ENCODE measurements at regions not wholly inside any gene's neighbourhood (a gene's known extent, or its start where the extent isn't known, plus 50 kb on each side); places are given as distances from the start of the nearest gene placed in this dataset.

DNA sequence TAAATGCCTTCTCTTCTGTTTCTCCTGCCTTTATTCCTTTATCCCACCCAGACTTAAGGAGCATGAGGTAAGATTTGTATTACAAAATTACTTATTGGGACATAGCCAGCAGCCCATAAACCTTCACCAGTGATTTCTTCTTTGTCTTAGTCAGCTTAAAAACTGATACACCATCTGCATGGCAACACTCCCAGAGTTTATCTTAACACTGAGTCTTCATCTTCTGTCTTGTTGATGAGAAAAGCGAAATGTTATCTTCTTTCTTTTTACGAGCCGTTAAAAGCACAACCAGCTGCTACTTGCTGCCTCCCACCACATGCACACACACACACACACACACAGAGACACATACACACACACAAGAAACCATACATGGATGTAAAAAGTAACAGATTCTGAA lies 116.7 kb downstream of the VCY start:
- no peaks in the 10 kb centered on the region for H3K4me1 ChIP-seq (ENCODE audit: insufficient read depth, low read length, poor library complexity, severe bottlenecking)
- H3K27ac ChIP-seq (ENCODE audit: low read depth, low read length, poor library complexity, severe bottlenecking) = no peak overlapping the region
- intact Hi-C loops (cut with micrococcal nuclease; ENCODE audit: unreplicated experiment) = no loop called here
- H2AFZ ChIP-seq (ENCODE audit: low read length) = no peak overlapping the region
- no TSS peak for BruUV-seq (replicated peaks)
- H3K4me2 ChIP-seq (ENCODE audit: low read length) = no peak overlapping the region
- H3K79me2 ChIP-seq (ENCODE audit: insufficient read depth, low read depth, low read length) = no peaks in the 10 kb centered on the region
- no peak for DNase-seq (ENCODE audit: low spot score)
- H4K20me1 ChIP-seq (ENCODE audit: insufficient read depth, low read length) = no peaks in the 10 kb centered on the region
- H3K36me3 ChIP-seq (ENCODE audit: insufficient read depth, low read length) = no peaks in the 10 kb centered on the region
- no peak overlapping the region for H3K4me3 ChIP-seq (ENCODE audit: low read depth, low read length, poor library complexity, severe bottlenecking)
- ChIA-PET CTCF (ENCODE audit: unreplicated experiment) (no interaction called here), POLR2A (no interaction called here)
- TF ChIP-seq, protein P1, sequence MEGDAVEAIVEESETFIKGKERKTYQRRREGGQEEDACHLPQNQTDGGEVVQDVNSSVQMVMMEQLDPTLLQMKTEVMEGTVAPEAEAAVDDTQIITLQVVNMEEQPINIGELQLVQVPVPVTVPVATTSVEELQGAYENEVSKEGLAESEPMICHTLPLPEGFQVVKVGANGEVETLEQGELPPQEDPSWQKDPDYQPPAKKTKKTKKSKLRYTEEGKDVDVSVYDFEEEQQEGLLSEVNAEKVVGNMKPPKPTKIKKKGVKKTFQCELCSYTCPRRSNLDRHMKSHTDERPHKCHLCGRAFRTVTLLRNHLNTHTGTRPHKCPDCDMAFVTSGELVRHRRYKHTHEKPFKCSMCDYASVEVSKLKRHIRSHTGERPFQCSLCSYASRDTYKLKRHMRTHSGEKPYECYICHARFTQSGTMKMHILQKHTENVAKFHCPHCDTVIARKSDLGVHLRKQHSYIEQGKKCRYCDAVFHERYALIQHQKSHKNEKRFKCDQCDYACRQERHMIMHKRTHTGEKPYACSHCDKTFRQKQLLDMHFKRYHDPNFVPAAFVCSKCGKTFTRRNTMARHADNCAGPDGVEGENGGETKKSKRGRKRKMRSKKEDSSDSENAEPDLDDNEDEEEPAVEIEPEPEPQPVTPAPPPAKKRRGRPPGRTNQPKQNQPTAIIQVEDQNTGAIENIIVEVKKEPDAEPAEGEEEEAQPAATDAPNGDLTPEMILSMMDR (conservative IDR thresholded peaks at IDR 0.05; ENCODE audit: low read length) = no peak
- no peak for TF ChIP-seq EZH2phosphoT487 (IDR thresholded peaks at IDR 0.05; ENCODE audit: borderline replicate concordance, low read depth, low read length)
- no peaks in the 10 kb centered on the region for H3K9me3 ChIP-seq (ENCODE audit: low read length)
- H3K9me2 ChIP-seq (ENCODE audit: insufficient read depth, low read length) = no peaks in the 10 kb centered on the region

GRCh38 chrY:13871426-13871825 lies 114.8 kb downstream of the VCY start:
- Histone ChIP-seq H3K9me2 (ENCODE audit: insufficient read depth, low read length) (no peaks in the 10 kb centered on the region), H4K20me1 (ENCODE audit: insufficient read depth, low read length) (no peaks in the 10 kb centered on the region), H3K79me2 (ENCODE audit: insufficient read depth, low read depth, low read length) (no peaks in the 10 kb centered on the region), H2AFZ (ENCODE audit: low read length) (no peak overlapping the region), H3K27ac (ENCODE audit: low read depth, low read length, poor library complexity, severe bottlenecking) (no peak overlapping the region), H3K36me3 (ENCODE audit: insufficient read depth, low read length) (no peaks in the 10 kb centered on the region), H3K4me3 (ENCODE audit: low read depth, low read length, poor library complexity, severe bottlenecking) (no peak overlapping the region), H3K4me2 (ENCODE audit: low read length) (no peak overlapping the region), H3K9me3 (ENCODE audit: low read length) (no peaks in the 10 kb centered on the region), H3K4me1 (ENCODE audit: insufficient read depth, low read length, poor library complexity, severe bottlenecking) (no peaks in the 10 kb centered on the region)
- DNase-seq (ENCODE audit: low spot score) = no peak
- no TSS peak for BruUV-seq (replicated peaks)
- TF ChIP-seq, protein P1 (conservative IDR thresholded peaks at IDR 0.05; ENCODE audit: low read length) = no peak
- TF ChIP-seq EZH2phosphoT487 (IDR thresholded peaks at IDR 0.05; ENCODE audit: borderline replicate concordance, low read depth, low read length) = no peak
- intact Hi-C loops (cut with micrococcal nuclease; ENCODE audit: unreplicated experiment) = no loop called here
- ChIA-PET POLR2A (no interaction called here), CTCF (ENCODE audit: unreplicated experiment) (no interaction called here)

DNA sequence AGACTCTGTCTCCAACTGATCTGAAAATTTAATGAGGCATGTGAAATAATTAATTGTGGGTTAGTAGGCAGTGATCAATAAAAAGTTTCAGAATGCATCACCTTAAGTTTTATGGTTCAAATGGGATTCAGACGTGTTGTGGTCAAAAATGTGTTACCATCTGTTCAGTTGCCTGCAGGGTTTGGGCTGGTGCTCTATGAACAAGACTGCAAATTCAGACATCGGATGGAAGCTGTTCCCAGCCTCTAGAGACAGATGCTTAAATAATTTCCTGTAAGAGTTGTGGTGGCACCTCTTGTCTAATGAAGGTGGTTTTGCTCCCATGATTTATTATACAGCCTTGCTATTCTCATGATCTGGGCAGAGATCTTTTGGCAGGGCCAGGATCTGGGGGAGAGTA lies 113.6 kb downstream of the VCY start:
- BruUV-seq (replicated peaks) = no TSS peak
- H2AFZ ChIP-seq (ENCODE audit: low read length) = no peak overlapping the region
- no peak overlapping the region for H3K4me2 ChIP-seq (ENCODE audit: low read length)
- H3K9me3 ChIP-seq (ENCODE audit: low read length) = no peaks in the 10 kb centered on the region
- H3K36me3 ChIP-seq (ENCODE audit: insufficient read depth, low read length) = no peaks in the 10 kb centered on the region
- H3K27ac ChIP-seq (ENCODE audit: low read depth, low read length, poor library complexity, severe bottlenecking) = no peak overlapping the region
- no peak overlapping the region for H3K4me3 ChIP-seq (ENCODE audit: low read depth, low read length, poor library complexity, severe bottlenecking)
- no peak for TF ChIP-seq EZH2phosphoT487 (IDR thresholded peaks at IDR 0.05; ENCODE audit: borderline replicate concordance, low read depth, low read length)
- TF ChIP-seq, protein P1 (conservative IDR thresholded peaks at IDR 0.05; ENCODE audit: low read length) = no peak
- H3K79me2 ChIP-seq (ENCODE audit: insufficient read depth, low read depth, low read length) = no peaks in the 10 kb centered on the region
- CTCF ChIA-PET (ENCODE audit: unreplicated experiment) = no interaction called here
- POLR2A ChIA-PET = no interaction called here
- DNase-seq (ENCODE audit: low spot score) = no peak
- no peaks in the 10 kb centered on the region for H4K20me1 ChIP-seq (ENCODE audit: insufficient read depth, low read length)
- no peaks in the 10 kb centered on the region for H3K4me1 ChIP-seq (ENCODE audit: insufficient read depth, low read length, poor library complexity, severe bottlenecking)
- no peaks in the 10 kb centered on the region for H3K9me2 ChIP-seq (ENCODE audit: insufficient read depth, low read length)
- intact Hi-C loops (cut with micrococcal nuclease; ENCODE audit: unreplicated experiment) = no loop called here
